ENCODE measurements at regions not wholly inside any gene's neighbourhood (a gene's known extent, or its start where the extent isn't known, plus 50 kb on each side); places are given as distances from the start of the nearest gene placed in this dataset.

- intact Hi-C loops (cut with DNase I): no loop called here
- DNase-seq (ENCODE audit: low spot score) (peak; percentile 27), ATAC-seq (peak; percentile 18)
Observed at GRCh38 chr9:113646946-113647914, 183.7 kb downstream of the RGS3 start.

- DNase-seq (ENCODE audit: low spot score): peak; percentile 32
- intact Hi-C loops (cut with DNase I): no loop called here
- ATAC-seq: peak; percentile 16
Observed at GRCh38 chr9:113648048-113648447, 184.5 kb downstream of the RGS3 start.

- peak; percentile 16 for ATAC-seq
- intact Hi-C loops (cut with DNase I): no loop called here
- no peak for DNase-seq (ENCODE audit: low spot score)
Observed at GRCh38 chr9:113648586-113648985, 185.1 kb downstream of the RGS3 start.

- ATAC-seq: peak; percentile 49
- peak; percentile 58 for DNase-seq (ENCODE audit: low spot score)
- intact Hi-C loops (cut with DNase I): no loop called here
Observed at GRCh38 chr9:113649054-113649453, 185.5 kb downstream of the RGS3 start.

GRCh38 chr9:113649855-113650206 lies 186.3 kb downstream of the RGS3 start:
- ATAC-seq: no peak
- intact Hi-C loops (cut with DNase I): loop anchor here (10.0 kb wide), 1 partner anchor 205 kb away; no protein-coding TSS in a partner anchor
- DNase-seq (ENCODE audit: low spot score): no peak

GRCh38 chr9:113650207-113651131 lies 186.9 kb downstream of the RGS3 start:
- peak; percentile 42 for DNase-seq (ENCODE audit: low spot score)
- intact Hi-C loops (cut with DNase I): loop anchor here (10.0 kb wide), 1 partner anchor 206 kb away; no protein-coding TSS in a partner anchor
- no peak for ATAC-seq

GRCh38 chr9:113651896-113652295 lies 188.4 kb downstream of the RGS3 start:
- no peak for ATAC-seq
- DNase-seq (ENCODE audit: low spot score): peak; percentile 36
- intact Hi-C loops (cut with DNase I): loop anchor here (10.0 kb wide), 1 partner anchor 207 kb away; no protein-coding TSS in a partner anchor

GRCh38 chr9:113652355-113653152 lies 189.0 kb downstream of the RGS3 start:
- ATAC-seq (no peak), DNase-seq (ENCODE audit: low spot score) (peak; percentile 42)
- intact Hi-C loops (cut with DNase I): loop anchor here (10.0 kb wide), 1 partner anchor 208 kb away; no protein-coding TSS in a partner anchor

GRCh38 chr9:113653746-113654604 lies 190.4 kb downstream of the RGS3 start:
- ATAC-seq (no peak), DNase-seq (ENCODE audit: low spot score) (peak; percentile 52)
- intact Hi-C loops (cut with DNase I): loop anchor here (2.0 to 10.0 kb wide), 2 partner anchors 63 to 209 kb away; no protein-coding TSS in a partner anchor

- ATAC-seq: peak; percentile 63
- DNase-seq (ENCODE audit: low spot score): peak; percentile 74
- intact Hi-C loops (cut with DNase I): loop anchor here (2.0 to 10.0 kb wide), 2 partner anchors 64 to 210 kb away; no protein-coding TSS in a partner anchor
Observed at GRCh38 chr9:113654605-113655428, 191.3 kb downstream of the RGS3 start.

GRCh38 chr9:113656771-113657670 lies 193.5 kb downstream of the RGS3 start:
- intact Hi-C loops (cut with DNase I): loop anchor here (10.0 kb wide), 1 partner anchor 212 kb away; no protein-coding TSS in a partner anchor
- DNase-seq (ENCODE audit: low spot score): peak; percentile 59
- ATAC-seq: no peak

GRCh38 chr9:113657765-113658544 lies 194.4 kb downstream of the RGS3 start:
- DNase-seq (ENCODE audit: low spot score) (peak; percentile 93), ATAC-seq (peak; percentile 88)
- intact Hi-C loops (cut with DNase I): loop anchor here (10.0 kb wide), 1 partner anchor 213 kb away; no protein-coding TSS in a partner anchor

GRCh38 chr9:113658545-113658895 lies 195.0 kb downstream of the RGS3 start:
- ATAC-seq (no peak), DNase-seq (ENCODE audit: low spot score) (no peak)
- intact Hi-C loops (cut with DNase I): loop anchor here (10.0 kb wide), 1 partner anchor 214 kb away; no protein-coding TSS in a partner anchor

GRCh38 chr9:113659039-113659438 lies 195.5 kb downstream of the RGS3 start:
- DNase-seq (ENCODE audit: low spot score): no peak

GRCh38 chr9:113659740-113660139 lies 196.2 kb downstream of the RGS3 start:
- ATAC-seq: no peak
- intact Hi-C loops (cut with DNase I): loop anchor here (10.0 kb wide), 2 partner anchors 215 to 755 kb away; no protein-coding TSS in a partner anchor
- DNase-seq (ENCODE audit: low spot score): no peak

More at GRCh38 chr9:113659039-113659438, 195.5 kb downstream of the RGS3 start:
- intact Hi-C loops (cut with DNase I): loop anchor here (10.0 kb wide), 1 partner anchor 214 kb away; no protein-coding TSS in a partner anchor
- no peak for ATAC-seq
